T-helper 2 cell (primary cell): ENCODE measurements at regions not wholly inside any gene's neighbourhood (a gene's known extent, or its start where the extent isn't known, plus 50 kb on each side); places are given as distances from the start of the nearest gene placed in this dataset.
"Not testable (repeated sequence)": the region's sequence is repeated elsewhere in the genome, so short reads cannot be mapped to it uniquely, and the experiment has no call there.

Experiments
- DNase-seq, 5 experiments: peaks; one replicate each; pipeline versions ENCODE4 v3.0.0 to v3.0.0-alpha.2; 2012 to 2022

GRCh38 chr19:29873801-29874575 lies 62.2 kb downstream of the CCNE1 start:
- DNase-seq: no peak

GRCh38 chr19:29875931-29876330 lies 64.1 kb downstream of the CCNE1 start:
- DNase-seq: no peak

GRCh38 chr19:29876414-29876813 lies 64.6 kb downstream of the CCNE1 start:
- no peak for DNase-seq

- not testable (repeated sequence) for DNase-seq
Observed at GRCh38 chr19:29876908-29877307, 65.1 kb downstream of the CCNE1 start.

- no peak for DNase-seq
Observed at GRCh38 chr19:29878973-29879654, 62.9 kb upstream of the URI1 start.

- no peak for DNase-seq
Observed at GRCh38 chr19:29879655-29879974, 62.4 kb upstream of the URI1 start.

GRCh38 chr19:29880498-29881081 lies 61.4 kb upstream of the URI1 start:
- no peak for DNase-seq

GRCh38 chr19:29881386-29881785 lies 60.7 kb upstream of the URI1 start:
- DNase-seq: no peak

- no peak for DNase-seq
Observed at GRCh38 chr19:29882719-29883105, 59.3 kb upstream of the URI1 start.

GRCh38 chr19:29884044-29884443 lies 58.0 kb upstream of the URI1 start:
- DNase-seq: no peak

- no peak for DNase-seq
Observed at GRCh38 chr19:29884466-29884865, 57.6 kb upstream of the URI1 start.

- not testable (repeated sequence) for DNase-seq
Observed at GRCh38 chr19:29886106-29886505, 55.9 kb upstream of the URI1 start.

GRCh38 chr19:29886586-29886985 lies 55.5 kb upstream of the URI1 start:
- no peak for DNase-seq

GRCh38 chr19:29887442-29887855 lies 54.6 kb upstream of the URI1 start:
- peak in 1 of 5 experiments; percentile 9 for DNase-seq

- not testable (repeated sequence) for DNase-seq
Observed at GRCh38 chr19:29888047-29888446, 54.0 kb upstream of the URI1 start.

- no peak for DNase-seq
Observed at GRCh38 chr19:29889702-29890101, 52.3 kb upstream of the URI1 start.

- no peak for DNase-seq
Observed at GRCh38 chr19:29890392-29890791, 51.6 kb upstream of the URI1 start.
